Left hindlimb (tissue), 1 donor: ENCODE measurements at regions not wholly inside any gene's neighbourhood (a gene's known extent, or its start where the extent isn't known, plus 50 kb on each side); places are given as distances from the start of the nearest gene placed in this dataset.
"Not testable (repeated sequence)": the region's sequence is repeated elsewhere in the genome, so short reads cannot be mapped to it uniquely, and the experiment has no call there.

ENCODE experiments used
- DNase-seq: peaks from one replicate; pipeline ENCODE4 v3.0.0-alpha.2; 2018

GRCh38 chr5:174610968-174611367 lies 113.4 kb upstream of the MSX2 start:
- no peak for DNase-seq

DNA sequence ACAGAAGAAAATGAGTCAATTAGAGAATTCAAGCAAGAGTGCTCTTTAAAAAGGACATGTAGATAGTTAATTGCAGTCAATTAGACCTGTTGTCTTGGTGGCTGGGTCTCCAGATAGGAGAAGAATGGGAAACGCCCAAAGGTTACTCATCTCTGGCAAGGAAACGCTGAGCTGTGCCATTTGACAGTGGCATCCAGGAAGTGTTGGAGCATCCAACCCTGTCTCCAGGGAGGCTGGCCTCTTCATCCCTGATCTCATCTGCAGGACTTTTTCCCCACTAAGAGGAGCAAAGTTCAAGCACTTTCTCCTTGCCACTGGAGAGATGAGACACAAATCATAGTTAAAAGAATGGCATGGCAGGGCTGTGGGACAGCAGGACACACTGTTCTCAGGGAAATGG lies 111.7 kb upstream of the MSX2 start:
- no peak for DNase-seq

DNA sequence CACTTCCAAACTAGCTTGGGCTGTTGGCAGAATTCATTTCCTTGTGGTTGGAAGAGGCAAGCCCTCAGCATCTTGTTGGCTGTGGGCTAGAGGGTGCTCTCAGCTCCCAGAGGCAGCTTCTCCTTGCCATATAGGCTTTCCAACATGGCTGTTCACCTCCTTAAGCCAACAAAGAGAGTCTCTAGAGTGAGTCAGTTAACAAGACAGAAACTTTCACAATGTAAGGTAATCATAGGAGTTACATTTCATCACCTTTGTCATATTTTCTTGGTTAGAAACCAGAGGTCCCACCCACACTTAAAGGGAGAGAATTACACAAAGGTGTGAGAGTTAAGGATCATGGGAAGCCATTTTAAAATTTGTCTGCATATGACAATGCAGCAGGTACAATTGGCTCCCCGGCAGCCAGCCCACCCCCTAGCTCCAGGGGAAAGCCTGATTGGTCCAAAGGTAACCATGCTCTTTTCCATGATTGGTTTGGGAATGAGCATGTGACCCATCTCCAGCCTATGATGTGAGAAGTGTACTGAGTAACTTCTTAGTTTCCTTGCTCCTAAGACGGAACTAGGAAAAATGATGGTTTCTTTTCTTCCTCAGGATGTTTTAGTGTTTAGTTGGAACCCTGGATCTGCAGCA lies 109.8 kb upstream of the MSX2 start:
- DNase-seq: no peak

DNA sequence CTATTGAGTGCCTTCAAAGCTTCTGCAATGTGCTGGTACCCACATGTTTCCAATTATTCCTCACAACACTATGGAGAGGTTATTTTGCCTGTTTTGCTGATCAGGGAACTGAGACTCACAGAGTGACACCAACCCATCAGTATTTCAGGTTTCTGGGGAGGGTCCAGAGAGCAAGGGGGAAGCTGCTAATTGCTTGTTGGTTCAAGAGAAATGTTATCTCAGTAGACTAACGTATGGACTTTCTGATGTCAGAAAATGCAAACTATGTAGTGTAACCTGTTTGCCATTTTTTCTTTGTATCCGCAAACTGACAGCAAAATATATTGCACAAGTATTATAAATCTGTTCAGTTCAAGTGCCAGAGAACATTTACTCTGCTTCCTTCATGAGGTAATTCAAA lies 108.3 kb upstream of the MSX2 start:
- no peak for DNase-seq

- no peak for DNase-seq
Observed at GRCh38 chr5:174617285-174617684, 107.1 kb upstream of the MSX2 start.

GRCh38 chr5:174617910-174618309 lies 106.5 kb upstream of the MSX2 start:
- DNase-seq: no peak

- DNase-seq: no peak
Observed at GRCh38 chr5:174618589-174618988, 105.8 kb upstream of the MSX2 start.

DNA sequence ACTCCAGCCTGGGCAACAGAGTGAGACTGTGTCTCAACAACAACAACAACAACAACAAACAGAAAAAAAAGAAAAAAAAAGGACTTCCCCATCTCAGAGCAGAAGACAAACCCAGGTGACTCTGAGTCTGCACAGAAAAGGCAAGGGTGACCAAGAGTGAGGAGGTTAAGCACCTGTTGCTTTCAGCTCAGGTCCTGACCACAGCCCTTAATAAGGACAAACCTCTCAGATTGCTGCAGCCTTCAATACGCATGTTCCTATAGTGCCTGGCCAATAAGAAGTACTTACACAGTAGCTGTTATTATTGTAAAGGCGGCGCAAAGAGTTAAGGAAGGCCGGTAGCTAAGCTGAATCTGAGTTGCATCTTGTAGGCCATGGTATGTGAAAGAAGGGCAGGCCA lies 102.3 kb upstream of the MSX2 start:
- no peak for DNase-seq

GRCh38 chr5:174623018-174623417 lies 101.4 kb upstream of the MSX2 start:
- no peak for DNase-seq

- DNase-seq: no peak
Observed at GRCh38 chr5:174623433-174624019, 100.9 kb upstream of the MSX2 start.

DNA sequence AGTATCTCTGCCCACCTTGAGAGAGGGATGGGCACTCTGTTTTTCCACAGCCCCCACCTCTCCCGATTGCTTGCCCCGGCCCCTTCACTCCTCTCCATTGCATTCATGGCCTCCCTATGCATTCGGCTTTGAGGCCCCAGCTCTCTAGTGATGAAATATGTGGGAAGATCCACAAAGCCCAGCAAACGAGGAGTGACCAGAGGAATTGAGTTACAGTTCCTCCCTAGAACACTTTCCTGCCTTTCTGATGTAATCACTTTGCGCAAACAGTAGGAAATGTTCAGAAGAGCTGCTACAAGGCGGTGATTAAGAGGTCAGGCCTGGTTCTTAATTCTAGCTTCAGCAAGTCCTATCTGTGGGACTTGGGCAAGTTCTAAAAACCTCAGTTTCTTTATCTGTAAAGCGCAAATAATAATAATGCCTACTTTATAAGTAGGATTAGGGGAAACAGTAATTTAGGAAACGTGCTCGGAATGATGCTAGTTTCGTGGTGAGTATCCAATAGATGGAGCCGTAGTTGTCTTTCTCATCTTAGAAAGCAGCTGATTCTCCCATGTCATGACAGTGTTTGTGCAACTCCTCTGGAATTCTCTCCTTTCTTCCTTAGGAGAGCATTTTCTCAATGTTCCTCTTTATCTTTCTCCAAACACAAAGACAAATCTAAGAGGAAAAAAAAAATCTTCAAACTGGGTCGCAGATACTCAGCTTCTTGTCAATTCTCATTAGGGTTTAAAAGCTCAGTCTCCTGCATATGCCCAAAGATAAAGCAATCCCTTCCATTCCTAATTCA lies 99.5 kb upstream of the MSX2 start:
- DNase-seq: no peak

DNA sequence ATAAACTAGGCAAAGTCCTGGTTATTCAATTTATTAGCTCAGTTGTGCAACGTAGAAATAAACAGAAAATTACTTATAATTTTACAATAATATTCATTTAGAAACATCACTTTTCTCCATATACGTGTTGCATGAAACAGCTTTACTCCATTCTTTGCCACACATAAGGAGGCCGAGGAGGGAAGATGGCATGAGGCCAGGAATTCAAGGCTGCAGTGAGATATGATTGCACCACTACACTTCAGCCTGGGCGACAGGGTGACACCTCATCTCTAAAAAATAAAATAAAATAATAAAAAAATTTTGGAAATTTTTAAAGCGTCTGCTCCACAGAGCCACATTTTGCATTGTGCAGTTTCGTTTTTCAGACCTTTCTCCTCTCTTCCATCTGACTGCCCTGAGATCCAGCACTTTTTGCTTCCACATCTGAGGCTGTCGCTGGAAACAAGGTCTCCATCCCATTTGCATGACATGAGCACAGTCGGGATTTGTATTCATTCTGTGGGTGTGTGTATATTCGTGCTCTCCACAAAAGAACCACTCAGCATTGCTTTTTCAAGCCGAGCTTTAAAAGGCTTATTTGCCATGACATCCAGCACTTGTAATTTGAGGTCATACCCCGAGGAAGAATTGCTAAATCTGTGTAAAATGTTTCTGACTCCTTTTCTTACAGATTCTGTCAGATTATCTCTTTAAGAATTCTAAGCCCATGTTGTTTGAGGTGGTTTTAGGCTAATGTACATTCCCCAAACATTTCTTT lies 98.6 kb upstream of the MSX2 start:
- no peak for DNase-seq

DNA sequence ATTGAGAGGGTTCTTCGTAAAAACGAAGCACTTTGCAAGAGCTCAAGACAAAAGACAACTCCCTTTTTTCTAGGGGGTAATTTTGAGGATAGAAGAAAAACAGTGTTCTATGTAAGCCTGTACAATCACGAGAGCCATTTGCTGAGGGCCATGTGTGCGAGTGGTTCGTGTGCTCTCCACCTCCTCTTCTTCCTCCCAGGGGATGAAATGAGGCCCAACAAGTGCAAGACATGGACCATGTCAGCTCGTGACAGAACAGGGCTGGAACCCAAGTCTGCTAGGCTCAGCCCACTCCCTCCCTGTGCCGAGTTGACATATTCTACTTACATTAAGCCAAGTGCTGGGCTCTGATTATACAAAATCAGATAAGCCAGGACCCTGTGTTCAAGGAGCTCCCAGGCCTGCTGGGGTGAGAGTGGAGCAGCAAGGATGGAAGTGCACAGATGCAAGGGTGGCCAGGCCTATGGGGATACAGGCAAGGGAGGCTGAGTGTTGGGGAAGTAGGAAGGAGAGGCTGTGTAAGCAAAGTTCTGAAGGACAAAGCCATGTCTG lies 97.9 kb upstream of the MSX2 start:
- DNase-seq: no peak

- DNase-seq: no peak
Observed at GRCh38 chr5:174636094-174636493, 88.3 kb upstream of the MSX2 start.

GRCh38 chr5:174642816-174643405 lies 81.5 kb upstream of the MSX2 start:
- no peak for DNase-seq

- DNase-seq: no peak
Observed at GRCh38 chr5:174644436-174644835, 79.9 kb upstream of the MSX2 start.

DNA sequence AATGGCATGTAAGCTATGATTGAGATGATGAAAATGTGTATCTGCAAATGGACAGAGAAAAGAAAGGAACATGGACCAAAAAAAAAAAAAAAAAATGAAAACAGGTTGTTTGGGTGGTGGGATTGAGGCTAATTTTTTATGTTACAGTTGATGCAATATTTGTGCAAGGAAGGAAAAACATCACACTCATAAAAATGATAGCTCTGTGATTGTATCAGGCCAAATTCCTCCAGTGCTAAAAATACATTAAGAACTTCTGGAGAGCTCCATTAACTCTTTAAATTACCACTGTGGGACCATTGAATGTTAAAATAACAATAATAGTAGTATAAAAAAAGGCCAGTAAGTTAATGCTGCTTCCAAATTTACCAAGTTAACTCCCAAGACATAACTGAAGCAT lies 79.5 kb upstream of the MSX2 start:
- no peak for DNase-seq

GRCh38 chr5:174645677-174646076 lies 78.7 kb upstream of the MSX2 start:
- DNase-seq: no peak

GRCh38 chr5:174648618-174649017 lies 75.8 kb upstream of the MSX2 start:
- DNase-seq: not testable (repeated sequence)

- no peak for DNase-seq
Observed at GRCh38 chr5:174649391-174649790, 75.0 kb upstream of the MSX2 start.

GRCh38 chr5:174654442-174654841 lies 69.9 kb upstream of the MSX2 start:
- DNase-seq: no peak

DNA sequence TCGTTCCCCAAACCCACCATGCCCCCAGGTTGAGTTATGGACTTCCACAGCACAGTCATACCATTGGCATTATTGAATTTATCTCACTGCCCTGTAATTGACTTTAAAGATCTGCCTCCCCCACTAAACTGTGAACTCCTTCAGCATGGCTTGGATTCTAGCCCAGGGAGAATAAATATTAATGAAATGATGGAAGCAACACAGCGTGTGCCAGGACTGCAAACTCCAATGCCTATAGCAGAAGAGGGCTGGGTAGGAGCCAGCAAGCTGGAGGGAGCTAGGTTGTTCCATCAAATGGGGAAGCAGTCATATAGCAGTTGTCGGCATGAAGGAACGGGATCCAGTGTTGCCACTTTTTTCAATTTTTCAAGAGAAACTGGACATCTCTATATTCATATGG lies 69.0 kb upstream of the MSX2 start:
- DNase-seq: peak; percentile 41
